Adrenal gland (tissue), 5 donors: ENCODE measurements at regions not wholly inside any gene's neighbourhood (a gene's known extent, or its start where the extent isn't known, plus 50 kb on each side); places are given as distances from the start of the nearest gene placed in this dataset.

Source experiments
- CTCF ChIP-seq, 6 experiments: fragments of 450-650 bp in 4 of 6; fragments of 200-600 bp in 2 of 6; sonication (generic) in 1 of 6; IDR thresholded peaks; 1 replicate in 5 of 6; 2 replicates in 1 of 6; pipeline versions ENCODE4 v1.5.1 to v1.8.0; 2016 to 2021; ENCODE audit warnings: antibody characterized with exemption in 6 of 6, mild to moderate bottlenecking in 2 of 6, moderate library complexity in 1 of 6
- POLR2A ChIP-seq, 2 donors: fragments of 450-650 bp; IDR thresholded peaks; one replicate each; pipeline ENCODE4 v1.6.1; 2017; ENCODE audit warnings: antibody characterized with exemption in 2 of 2, mild to moderate bottlenecking in 2 of 2, moderate library complexity in 1 of 2
- donor health status: DM: no; HTN: no; CAD: no.

DNA sequence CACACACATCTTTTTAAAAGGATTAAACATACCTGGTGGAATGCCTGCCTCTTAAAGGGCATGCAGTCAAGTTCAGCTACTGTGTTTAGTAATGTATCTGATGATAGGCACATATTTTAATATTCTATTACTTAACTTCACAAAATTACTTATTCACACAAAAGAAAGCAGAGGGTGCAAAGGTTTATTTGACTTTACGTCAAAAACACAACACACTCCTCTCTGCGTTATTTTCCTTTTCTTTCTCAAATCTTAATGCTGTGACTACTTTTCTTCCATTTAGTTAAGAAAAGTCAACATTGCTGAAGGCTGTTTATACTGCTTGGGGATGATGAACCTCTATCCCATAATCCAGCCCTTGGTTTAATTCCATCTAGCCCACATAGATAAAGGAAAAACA is 127.9 kb upstream of the ST6GAL2 start:
- TF ChIP-seq POLR2A (IDR thresholded peaks at IDR 0.05) (no peak), CTCF (IDR thresholded peaks at IDR 0.05) (no peak)
